Activated CD8-positive, alpha-beta T cell treated with anti-CD3 and anti-CD28 coated beads for 36 hours (primary cell): ENCODE measurements at regions not wholly inside any gene's neighbourhood (a gene's known extent, or its start where the extent isn't known, plus 50 kb on each side); places are given as distances from the start of the nearest gene placed in this dataset.

Experiments used
- ATAC-seq: fragments of 200-7000 bp; cut with Tn5 transposase; one replicate; pipeline ENCODE4 v1.10.0; 2021; ENCODE audit warnings: mild to moderate bottlenecking, moderate library complexity
- CTCF ChIA-PET: fragments of 350-600 bp; sonication (Branson Sonifier 250); formaldehyde crosslinking; loops from one replicate; lab custom pipeline; 2021; ENCODE audit warnings: antibody characterized with exemption; lab: Charles Lee
- POLR2A ChIA-PET: fragments of 350-600 bp; sonication (Branson Sonifier 250); formaldehyde crosslinking; loops from one replicate; lab custom pipeline; 2021; ENCODE audit warnings: antibody characterized with exemption; lab: Charles Lee
- DNase-seq: peaks from one replicate; pipeline ENCODE4 v3.0.0-alpha.2; 2020
- H3K27ac Mint-ChIP-seq: one replicate; pipeline ENCODE4 v1.8.0; 2021; ENCODE audit warnings: mild to moderate bottlenecking, mixed read lengths
- H3K27me3 Mint-ChIP-seq: one replicate; pipeline ENCODE4 v1.8.0; 2021; ENCODE audit warnings: mixed read lengths
- H3K36me3 Mint-ChIP-seq: one replicate; pipeline ENCODE4 v1.8.0; 2021; ENCODE audit warnings: low read depth, mixed read lengths
- H3K4me1 Mint-ChIP-seq: one replicate; pipeline ENCODE4 v1.8.0; 2021; ENCODE audit warnings: low read depth, mixed read lengths
- H3K4me3 Mint-ChIP-seq: one replicate; pipeline ENCODE4 v1.8.0; 2021; ENCODE audit warnings: mild to moderate bottlenecking, moderate library complexity, mixed read lengths
- H3K9me3 Mint-ChIP-seq: one replicate; pipeline ENCODE4 v1.8.0; 2021; ENCODE audit warnings: mixed read lengths
- intact Hi-C: fragments of 100-400 bp; cut with micrococcal nuclease; formaldehyde crosslinking; loops from one replicate; pipeline ENCODE4 v1.10.0; 2022
- TF ChIP-seq, protein P1 (sequence below): fragments of 200-600 bp; IDR thresholded peaks from one replicate; pipeline ENCODE4 v1.8.0; 2022; ENCODE audit warnings: antibody characterized with exemption, mild to moderate bottlenecking

- TF ChIP-seq, protein P1, sequence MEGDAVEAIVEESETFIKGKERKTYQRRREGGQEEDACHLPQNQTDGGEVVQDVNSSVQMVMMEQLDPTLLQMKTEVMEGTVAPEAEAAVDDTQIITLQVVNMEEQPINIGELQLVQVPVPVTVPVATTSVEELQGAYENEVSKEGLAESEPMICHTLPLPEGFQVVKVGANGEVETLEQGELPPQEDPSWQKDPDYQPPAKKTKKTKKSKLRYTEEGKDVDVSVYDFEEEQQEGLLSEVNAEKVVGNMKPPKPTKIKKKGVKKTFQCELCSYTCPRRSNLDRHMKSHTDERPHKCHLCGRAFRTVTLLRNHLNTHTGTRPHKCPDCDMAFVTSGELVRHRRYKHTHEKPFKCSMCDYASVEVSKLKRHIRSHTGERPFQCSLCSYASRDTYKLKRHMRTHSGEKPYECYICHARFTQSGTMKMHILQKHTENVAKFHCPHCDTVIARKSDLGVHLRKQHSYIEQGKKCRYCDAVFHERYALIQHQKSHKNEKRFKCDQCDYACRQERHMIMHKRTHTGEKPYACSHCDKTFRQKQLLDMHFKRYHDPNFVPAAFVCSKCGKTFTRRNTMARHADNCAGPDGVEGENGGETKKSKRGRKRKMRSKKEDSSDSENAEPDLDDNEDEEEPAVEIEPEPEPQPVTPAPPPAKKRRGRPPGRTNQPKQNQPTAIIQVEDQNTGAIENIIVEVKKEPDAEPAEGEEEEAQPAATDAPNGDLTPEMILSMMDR, result no peak
These were observed 1274.6 kb downstream of the SLITRK5 start for GRCh38 chr13:88945793-88946192.

GRCh38 chr13:88948501-88948900 is 1277.3 kb downstream of the SLITRK5 start:
- no peak for DNase-seq
- Mint-ChIP-seq H3K27me3 (no peaks in the 10 kb centered on the region), H3K9me3 (no peaks in the 10 kb centered on the region), H3K36me3 (no peaks in the 10 kb centered on the region), H3K4me3 (no peak overlapping the region), H3K27ac (no peak overlapping the region), H3K4me1 (no peaks in the 10 kb centered on the region)
- POLR2A ChIA-PET, result no interaction called here
- TF ChIP-seq, protein P1, result no peak
- intact Hi-C loops, result no loop called here
- CTCF ChIA-PET, result no interaction called here
- ATAC-seq, result no peak

More at GRCh38 chr13:88945793-88946192, 1274.6 kb downstream of the SLITRK5 start:
- H3K36me3 Mint-ChIP-seq, result no peaks in the 10 kb centered on the region
- ChIA-PET POLR2A (no interaction called here), CTCF (no interaction called here)
- no peaks in the 10 kb centered on the region for H3K4me1 Mint-ChIP-seq
- intact Hi-C loops, result no loop called here
- peaks cover 2% of the 10 kb centered on the region for H3K9me3 Mint-ChIP-seq
- DNase-seq, result no peak
- no peak overlapping the region for H3K27ac Mint-ChIP-seq
- no peak for ATAC-seq
- H3K4me3 Mint-ChIP-seq, result no peak overlapping the region
- H3K27me3 Mint-ChIP-seq, result no peaks in the 10 kb centered on the region

- ATAC-seq (no peak), DNase-seq (no peak)
- H3K27ac Mint-ChIP-seq, result no peak overlapping the region
- POLR2A ChIA-PET, result no interaction called here
- no peaks in the 10 kb centered on the region for H3K4me1 Mint-ChIP-seq
- no peak overlapping the region for H3K4me3 Mint-ChIP-seq
- H3K27me3 Mint-ChIP-seq, result no peaks in the 10 kb centered on the region
- CTCF ChIA-PET, result no interaction called here
- TF ChIP-seq, protein P1, result no peak
- H3K9me3 Mint-ChIP-seq, result peaks cover 9% of the 10 kb centered on the region
- intact Hi-C loops, result no loop called here
- H3K36me3 Mint-ChIP-seq, result no peaks in the 10 kb centered on the region
These were observed 1287.7 kb downstream of the SLITRK5 start for GRCh38 chr13:88958821-88959220.

GRCh38 chr13:88976466-88976865 is 1305.3 kb downstream of the SLITRK5 start:
- ATAC-seq, result no peak
- intact Hi-C loops, result no loop called here
- Mint-ChIP-seq H3K4me3 (no peak overlapping the region), H3K36me3 (no peaks in the 10 kb centered on the region), H3K27ac (no peak overlapping the region), H3K27me3 (no peaks in the 10 kb centered on the region), H3K4me1 (no peaks in the 10 kb centered on the region), H3K9me3 (peaks cover 5% of the 10 kb centered on the region)
- TF ChIP-seq, protein P1, result no peak
- DNase-seq, result no peak
- ChIA-PET POLR2A (no interaction called here), CTCF (no interaction called here)

DNA sequence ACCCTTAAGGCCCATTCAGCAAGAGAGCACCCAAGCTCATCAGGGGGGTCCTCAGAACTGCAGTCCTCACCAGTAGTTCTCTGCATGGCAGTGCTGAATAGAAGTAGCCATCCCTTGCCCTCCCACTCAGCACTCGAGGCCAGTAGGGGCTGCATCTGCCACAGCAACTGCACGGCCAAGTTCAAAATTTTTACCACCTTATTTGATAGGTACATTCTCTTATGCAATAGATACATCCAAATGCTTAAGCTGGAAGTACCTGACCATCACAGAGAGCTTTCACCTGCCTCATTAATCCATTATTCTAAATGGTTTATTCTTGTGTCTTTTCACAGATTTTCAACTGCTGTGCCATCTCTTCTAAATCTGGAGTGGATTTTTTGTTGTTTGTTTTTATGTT is 1307.4 kb downstream of the SLITRK5 start:
- intact Hi-C loops, result no loop called here
- no peak overlapping the region for H3K4me3 Mint-ChIP-seq
- H3K9me3 Mint-ChIP-seq, result peaks cover 4% of the 10 kb centered on the region
- ChIA-PET POLR2A (no interaction called here), CTCF (no interaction called here)
- no peak overlapping the region for H3K27ac Mint-ChIP-seq
- H3K27me3 Mint-ChIP-seq, result no peaks in the 10 kb centered on the region
- TF ChIP-seq, protein P1, result no peak
- no peaks in the 10 kb centered on the region for H3K4me1 Mint-ChIP-seq
- DNase-seq (no peak), ATAC-seq (no peak)
- H3K36me3 Mint-ChIP-seq, result no peaks in the 10 kb centered on the region
